K562 (cell line): ENCODE measurements at regions not wholly inside any gene's neighbourhood (a gene's known extent, or its start where the extent isn't known, plus 50 kb on each side); places are given as distances from the start of the nearest gene placed in this dataset.

ENCODE experiments used
- ATAC-seq: fragments of 200-7000 bp; cut with Tn5 transposase; 3 replicates; pipeline ENCODE4 v1.9.1; 2020; ENCODE audit warnings: moderate library complexity
- BruUV-seq: library from RNA; stranded (reverse); fragments of 400-500 nt; replicated peaks from 2 replicates; lab custom pipeline; 2021; lab: Mats Ljungman, UMichigan
- CTCF ChIA-PET: fragments of 300-600 bp; formaldehyde crosslinking; extraction: SDS; loops from one replicate; lab custom pipeline; 2021; ENCODE audit warnings: low intra/inter-chr PET ratio; lab: Yijun Ruan, JAX
- POLR2A ChIA-PET: fragments of 300-600, 350-650 bp; sonication (Branson Sonifier 250); formaldehyde crosslinking; extraction: SDS; loops from one replicate; lab custom pipeline; 2021; ENCODE audit warnings: antibody characterized with exemption, inconsistent platforms; lab: Yijun Ruan, JAX
- DNase-seq, 4 experiments: peaks; one replicate each; pipeline versions ENCODE4 v3.0.0 to v3.0.0-alpha.2; 2011 to 2018; ENCODE audit warnings: low spot score in 3 of 4, mixed read lengths in 3 of 4; ENCODE audit errors: extremely low read depth in 1 of 4
- FAIRE-seq: peaks from 2 replicates; lab custom pipeline; 2011; peaks lifted over from hg19 to GRCh38; lab: Jason Lieb, UNC
- H2AFZ ChIP-seq: 2 replicates; pipeline ENCODE4 v1.6.0; 2011; ENCODE audit warnings: low read depth, low read length, control low read depth, inconsistent platforms
- H3K27ac ChIP-seq: fragments of 200-600 bp; 3 replicates; pipeline ENCODE4 v1.8.0; 2011; ENCODE audit warnings: low read depth, mild to moderate bottlenecking, control low read depth, inconsistent platforms, low read length, moderate library complexity, mixed read lengths; ENCODE audit errors: extremely low read depth
- H3K27me3 ChIP-seq, 2 experiments: fragments of 300-600 bp in 1 of 2; 2 replicates in 1 of 2; 3 replicates in 1 of 2; pipeline versions ENCODE4 v1.6.0 to v1.8.0; 2011; ENCODE audit warnings: inconsistent platforms in 2 of 2, low read length in 2 of 2, mild to moderate bottlenecking in 1 of 2, mixed read lengths in 1 of 2, moderate library complexity in 1 of 2; ENCODE audit not compliant: control insufficient read depth in 2 of 2, insufficient read depth in 2 of 2
- H3K36me3 ChIP-seq: fragments of 300-600 bp; 3 replicates; pipeline ENCODE4 v1.8.0; 2011; ENCODE audit warnings: mild to moderate bottlenecking, low read length, inconsistent platforms; ENCODE audit not compliant: control insufficient read depth, insufficient read depth
- H3K4me1 ChIP-seq, 2 experiments: fragments of 200-600 bp in 1 of 2; replicated peaks in 1 of 2; 2 replicates in 1 of 2; 3 replicates in 1 of 2; pipeline versions ENCODE4 v1.5.1 to v1.8.0; 2011; ENCODE audit warnings: inconsistent platforms in 2 of 2, low read length in 2 of 2, mild to moderate bottlenecking in 1 of 2, mixed read lengths in 1 of 2, moderate library complexity in 1 of 2; ENCODE audit not compliant: control insufficient read depth in 2 of 2, insufficient read depth in 2 of 2
- H3K4me2 ChIP-seq: 2 replicates; pipeline ENCODE4 v1.6.1; 2011; ENCODE audit warnings: low read length, control low read depth, inconsistent platforms, mixed read lengths; ENCODE audit not compliant: insufficient read depth
- H3K4me3 ChIP-seq: fragments of 200-600 bp; sonication (generic), shearing (Covaris generic); 2 replicates; pipeline ENCODE4 v1.5.1; 2016; ENCODE audit warnings: control low read depth, inconsistent platforms
- H3K79me2 ChIP-seq: fragments of 200-600 bp; 3 replicates; pipeline ENCODE4 v1.8.0; 2011; ENCODE audit warnings: low read length, inconsistent platforms; ENCODE audit not compliant: control insufficient read depth, insufficient read depth
- H3K9ac ChIP-seq, 2 experiments: 2 replicates each; pipeline versions ENCODE4 v1.6.0 to v1.6.1; 2011; ENCODE audit warnings: low read depth in 2 of 2, low read length in 2 of 2, control low read depth in 1 of 2, inconsistent platforms in 1 of 2, mild to moderate bottlenecking in 1 of 2, mixed read lengths in 1 of 2; ENCODE audit not compliant: insufficient read depth in 1 of 2
- H3K9me1 ChIP-seq: one replicate; pipeline ENCODE4 v1.6.0; 2011; ENCODE audit warnings: inconsistent platforms, mild to moderate bottlenecking, low read length, moderate library complexity; ENCODE audit not compliant: control insufficient read depth, insufficient read depth
- H3K9me3 ChIP-seq: replicated peaks from 2 replicates; pipeline ENCODE4 v1.5.1; 2011; ENCODE audit warnings: low read depth, low read length, inconsistent platforms; ENCODE audit not compliant: control insufficient read depth, insufficient read depth
- H4K20me1 ChIP-seq: replicated peaks from 2 replicates; pipeline ENCODE4 v1.6.1; 2011; ENCODE audit warnings: low read length, inconsistent platforms, mixed read lengths; ENCODE audit not compliant: control insufficient read depth, insufficient read depth
- ATF7 ChIP-seq: fragments of 450-650 bp; IDR thresholded peaks from 2 replicates; pipeline ENCODE4 v1.7.1; 2014; ENCODE audit warnings: mild to moderate bottlenecking, moderate library complexity
- CHD4 ChIP-seq: fragments of 200-600 bp; sonication (generic); IDR thresholded peaks from 3 replicates; pipeline ENCODE4 v1.6.1; 2012; ENCODE audit warnings: low read depth, mild to moderate bottlenecking, mixed read lengths, low read length, inconsistent platforms; ENCODE audit not compliant: insufficient read depth, insufficient replicate concordance, poor library complexity, severe bottlenecking
- ERF ChIP-seq: fragments of 450-650 bp; formaldehyde crosslinking; IDR thresholded peaks from 2 replicates; pipeline ENCODE4 v1.4.0; 2020; ENCODE audit warnings: mild to moderate bottlenecking, mixed read lengths
- NCOA4 ChIP-seq: fragments of 450-650 bp; IDR thresholded peaks from 2 replicates; pipeline ENCODE4 v1.6.1; 2018; ENCODE audit warnings: mild to moderate bottlenecking; ENCODE audit not compliant: partially characterized antibody
- SMARCB1 ChIP-seq: IDR thresholded peaks from 2 replicates; pipeline ENCODE4 v1.6.1; 2011; ENCODE audit warnings: improper control_type of control experiment, low read depth; ENCODE audit not compliant: insufficient read length
- SMC3 ChIP-seq: conservative IDR thresholded peaks from 2 replicates; pipeline ENCODE4 v1.6.1; 2011; ENCODE audit warnings: low read depth, low read length, improper control_type of control experiment; ENCODE audit not compliant: insufficient read depth
- SP1 ChIP-seq: sonication (generic); formaldehyde crosslinking; IDR thresholded peaks from 2 replicates; pipeline ENCODE4 v1.8.1; 2022; ENCODE audit warnings: mild to moderate bottlenecking, missing genetic modification reagents
- SRSF1 ChIP-seq: fragments of 200-400 bp; formaldehyde crosslinking; IDR thresholded peaks from 2 replicates; pipeline ENCODE4 v1.6.1; 2017; ENCODE audit warnings: mild to moderate bottlenecking, low read depth, low read length, moderate library complexity
- ZNF232 ChIP-seq: sonication (generic); formaldehyde crosslinking; IDR thresholded peaks from 2 replicates; pipeline ENCODE4 v1.8.0; 2022; ENCODE audit warnings: mild to moderate bottlenecking, missing genetic modification reagents
- ZNF347 ChIP-seq: fragments of 450-650 bp; formaldehyde crosslinking; IDR thresholded peaks from 2 replicates; pipeline ENCODE4 v1.4.0; 2020; ENCODE audit warnings: low read depth, mild to moderate bottlenecking, moderate library complexity
- WGBS: fragments of 100-300 bp; shearing (Covaris generic); methylation state at CpG from one replicate; pipeline ENCODE4 v1.1.6; 2016; ENCODE audit warnings: low coverage, mixed read lengths; ENCODE audit not compliant: insufficient coverage; ENCODE audit errors: missing lambda C conversion rate; 5-methylcytosine and 5-hydroxymethylcytosine counted together
- in situ Hi-C: fragments of 300-500 bp; cut with MboI; formaldehyde crosslinking; loops from 4 replicates; pipeline ENCODE4 v1.15.0; 2018; ENCODE audit warnings: inconsistent platforms, mixed read lengths
- intact Hi-C: fragments of 100-400 bp; cut with micrococcal nuclease; formaldehyde crosslinking; loops from 2 replicates; pipeline ENCODE4 v1.14.2; 2022
- TF ChIP-seq, protein P1 (sequence below): fragments of 450-650 bp; formaldehyde crosslinking; conservative IDR thresholded peaks from 2 replicates; pipeline ENCODE4 v1.4.0; 2022; ENCODE audit warnings: mild to moderate bottlenecking, missing genetic modification characterization
- TF ChIP-seq, protein P2 (sequence below): fragments of 250-450 bp; sonication (Bioruptor Pico); IDR thresholded peaks from 2 replicates; pipeline ENCODE4 v1.8.0; 2022; ENCODE audit warnings: moderate library complexity, mild to moderate bottlenecking, inconsistent platforms

DNA sequence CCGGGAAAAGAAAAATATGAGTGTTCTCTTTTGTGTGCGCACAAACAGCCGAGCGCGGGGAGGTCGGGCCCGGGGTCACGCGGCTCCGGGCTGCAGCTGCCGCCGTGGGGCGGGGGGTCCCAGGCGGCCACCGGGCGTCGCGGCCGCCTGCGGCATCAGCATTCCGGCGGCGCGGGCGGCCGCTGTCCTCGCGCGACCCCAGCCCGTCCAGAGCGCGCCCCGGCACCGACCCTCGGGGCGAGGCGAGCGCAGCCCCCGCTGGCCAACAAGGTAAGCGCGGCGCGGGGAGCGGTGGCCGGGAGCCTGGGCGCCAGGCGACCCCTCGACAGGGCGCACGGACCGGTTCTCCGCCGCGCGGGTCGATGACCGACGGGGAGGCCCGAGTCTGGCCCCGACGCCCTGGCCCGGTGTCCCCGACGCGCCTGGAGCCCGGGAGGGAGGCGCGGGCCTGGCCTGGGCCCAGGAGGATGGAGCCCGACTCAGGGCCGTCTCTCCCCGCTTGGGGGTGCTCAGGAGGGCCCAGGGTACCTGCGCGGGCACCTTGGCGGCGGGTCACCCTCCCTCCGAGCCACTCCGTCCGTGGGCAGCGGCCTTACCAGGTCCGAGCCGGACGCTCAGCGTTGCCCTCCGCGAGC, 103.9 kb upstream of the DIO3 start:
- Histone ChIP-seq H3K27me3 (peaks cover 12 to 36% of the 10 kb centered on the region in 2 experiments; a peak in 3 of 5 replicates), H3K4me3 (no peak overlapping the region), H3K36me3 (no peaks in the 10 kb centered on the region), H3K9ac (no peak overlapping the region), H3K9me3 (no peaks in the 10 kb centered on the region), H3K9me1 (no peaks in the 10 kb centered on the region), H4K20me1 (no peaks in the 10 kb centered on the region), H3K79me2 (no peaks in the 10 kb centered on the region), H3K4me2 (no peak overlapping the region), H3K27ac (no peak overlapping the region), H2AFZ (no peak overlapping the region), H3K4me1 (peaks cover 0 to 9% of the 10 kb centered on the region in 2 experiments; a peak in 3 of 5 replicates)
- TF ChIP-seq NCOA4 (no peak), ZNF232 (CRISPR knock-in tag) (no peak)
- FAIRE-seq = no peak
- ChIA-PET POLR2A (no interaction called here), CTCF (no interaction called here)
- BruUV-seq = no TSS peak
- intact Hi-C loops (no loop called here), in situ Hi-C loops (no loop called here)
- no peak for ATAC-seq
- WGBS = no CpG with 5 or more reads among the region's 85 CpGs
- no peak for DNase-seq

DNA sequence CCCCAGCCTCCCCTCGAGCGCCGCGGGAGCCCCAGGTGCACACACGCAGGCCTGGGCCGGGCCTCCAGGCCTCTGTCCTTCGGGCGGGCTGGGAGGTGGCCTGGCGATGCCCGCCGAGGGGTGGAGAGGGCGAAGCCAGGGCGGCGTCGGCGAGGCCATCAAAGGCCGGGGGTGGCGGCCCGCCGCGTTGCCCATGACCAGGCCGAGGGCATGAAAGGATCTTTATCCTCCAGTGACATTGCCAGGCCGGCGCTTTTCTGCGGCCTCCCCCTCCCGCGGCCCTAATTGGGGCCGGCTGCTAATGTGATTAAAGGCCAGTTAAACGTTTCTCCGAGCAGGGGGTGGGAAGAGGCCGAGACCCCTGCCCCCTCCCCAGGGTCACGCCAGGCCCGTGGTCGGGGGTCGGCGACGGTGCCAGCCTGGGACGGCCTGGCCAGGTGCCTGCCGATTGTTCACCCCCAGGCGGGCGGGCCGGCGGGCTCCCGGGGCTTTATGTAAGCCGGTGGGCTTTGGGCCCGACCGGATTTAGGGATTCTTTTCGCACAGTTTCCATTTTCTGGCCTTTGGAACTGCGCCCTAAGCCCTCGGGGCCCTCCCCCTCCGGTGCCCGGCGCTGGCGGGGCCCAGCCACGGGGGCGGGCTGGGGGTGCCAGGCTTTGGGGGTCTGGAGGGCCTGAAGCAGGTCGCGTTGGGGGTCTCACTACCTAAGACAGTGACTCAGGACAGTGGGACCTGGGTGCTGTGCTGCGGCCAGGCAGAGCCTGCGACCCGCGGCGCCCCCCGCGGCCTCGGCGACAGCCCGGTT, 103.2 kb upstream of the DIO3 start:
- Histone ChIP-seq H3K27ac (no peak overlapping the region), H3K36me3 (no peaks in the 10 kb centered on the region), H3K9me1 (no peaks in the 10 kb centered on the region), H3K4me2 (no peak overlapping the region), H3K4me3 (no peak overlapping the region), H3K79me2 (no peaks in the 10 kb centered on the region), H3K9ac (no peak overlapping the region), H3K4me1 (peaks cover 0 to 9% of the 10 kb centered on the region in 2 experiments; a peak in 3 of 5 replicates), H4K20me1 (no peaks in the 10 kb centered on the region), H2AFZ (no peak overlapping the region), H3K9me3 (no peaks in the 10 kb centered on the region), H3K27me3 (peaks cover 9 to 35% of the 10 kb centered on the region in 2 experiments; a peak in 3 of 5 replicates)
- CTCF ChIA-PET = no interaction called here
- no peak for TF ChIP-seq SMARCB1
- TF ChIP-seq SRSF1 = no peak
- TF ChIP-seq ZNF347 (CRISPR knock-in tag) = no peak
- TF ChIP-seq SP1 (CRISPR knock-in tag) = no peak
- TF ChIP-seq SMC3 = no peak
- no peak for TF ChIP-seq ATF7
- TF ChIP-seq, protein P1, sequence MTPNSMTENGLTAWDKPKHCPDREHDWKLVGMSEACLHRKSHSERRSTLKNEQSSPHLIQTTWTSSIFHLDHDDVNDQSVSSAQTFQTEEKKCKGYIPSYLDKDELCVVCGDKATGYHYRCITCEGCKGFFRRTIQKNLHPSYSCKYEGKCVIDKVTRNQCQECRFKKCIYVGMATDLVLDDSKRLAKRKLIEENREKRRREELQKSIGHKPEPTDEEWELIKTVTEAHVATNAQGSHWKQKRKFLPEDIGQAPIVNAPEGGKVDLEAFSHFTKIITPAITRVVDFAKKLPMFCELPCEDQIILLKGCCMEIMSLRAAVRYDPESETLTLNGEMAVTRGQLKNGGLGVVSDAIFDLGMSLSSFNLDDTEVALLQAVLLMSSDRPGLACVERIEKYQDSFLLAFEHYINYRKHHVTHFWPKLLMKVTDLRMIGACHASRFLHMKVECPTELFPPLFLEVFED (CRISPR knock-in tag) = no peak
- TF ChIP-seq, protein P2, sequence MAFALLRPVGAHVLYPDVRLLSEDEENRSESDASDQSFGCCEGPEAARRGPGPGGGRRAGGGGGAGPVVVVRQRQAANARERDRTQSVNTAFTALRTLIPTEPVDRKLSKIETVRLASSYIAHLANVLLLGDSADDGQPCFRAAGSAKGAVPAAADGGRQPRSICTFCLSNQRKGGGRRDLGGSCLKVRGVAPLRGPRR (CRISPR knock-in tag) = no peak
- TF ChIP-seq CHD4 = no peak
- TF ChIP-seq ERF = no peak
- POLR2A ChIA-PET = no interaction called here
- no TSS peak for BruUV-seq
- FAIRE-seq (no peak), DNase-seq (no peak), ATAC-seq (no peak)
- intact Hi-C loops (no loop called here), in situ Hi-C loops (no loop called here)
- WGBS = 60% methylated on average over 10 of the region's 68 CpGs
